ENCODE measurements at regions not wholly inside any gene's neighbourhood (a gene's known extent, or its start where the extent isn't known, plus 50 kb on each side); places are given as distances from the start of the nearest gene placed in this dataset.

DNA sequence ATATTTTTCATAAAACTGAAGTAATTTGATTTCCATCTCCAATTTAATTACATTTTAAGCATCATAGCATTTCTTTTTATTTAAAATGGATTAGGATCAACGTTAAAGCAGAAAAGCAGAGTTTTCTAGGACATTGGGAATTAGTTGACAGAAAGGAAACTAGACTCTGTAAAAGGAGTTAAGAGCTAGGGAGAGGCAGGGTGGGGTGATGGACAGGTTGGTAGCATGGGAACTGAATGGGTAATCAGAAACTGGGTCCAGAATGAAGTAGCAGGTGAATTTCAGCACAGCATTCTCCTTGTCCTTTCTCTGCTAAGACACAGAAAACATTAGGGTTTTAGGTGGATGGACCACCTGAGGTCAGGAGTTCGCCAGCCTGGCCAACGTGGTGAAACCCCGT is 97.6 kb downstream of the ANAPC4 start:
- no TSS peak for BruUV-seq (replicated peaks)
- Mint-ChIP-seq H3K36me3 (ENCODE audit: insufficient read depth, unreplicated experiment) (no peaks in the 10 kb centered on the region), H3K4me1 (ENCODE audit: insufficient read depth, unreplicated experiment) (no peaks in the 10 kb centered on the region), H3K27me3 (ENCODE audit: insufficient read depth, unreplicated experiment) (no peaks in the 10 kb centered on the region), H3K4me3 (ENCODE audit: unreplicated experiment) (no peak overlapping the region), H3K27ac (ENCODE audit: low read depth, unreplicated experiment) (no peak overlapping the region), H3K9me3 (ENCODE audit: unreplicated experiment) (no peaks in the 10 kb centered on the region)
- DNase-seq (ENCODE audit: unreplicated experiment), result no peak
- CTCF ChIA-PET, result no interaction called here
- intact Hi-C loops (cut with micrococcal nuclease), result no loop called here
- TF ChIP-seq, protein P1, sequence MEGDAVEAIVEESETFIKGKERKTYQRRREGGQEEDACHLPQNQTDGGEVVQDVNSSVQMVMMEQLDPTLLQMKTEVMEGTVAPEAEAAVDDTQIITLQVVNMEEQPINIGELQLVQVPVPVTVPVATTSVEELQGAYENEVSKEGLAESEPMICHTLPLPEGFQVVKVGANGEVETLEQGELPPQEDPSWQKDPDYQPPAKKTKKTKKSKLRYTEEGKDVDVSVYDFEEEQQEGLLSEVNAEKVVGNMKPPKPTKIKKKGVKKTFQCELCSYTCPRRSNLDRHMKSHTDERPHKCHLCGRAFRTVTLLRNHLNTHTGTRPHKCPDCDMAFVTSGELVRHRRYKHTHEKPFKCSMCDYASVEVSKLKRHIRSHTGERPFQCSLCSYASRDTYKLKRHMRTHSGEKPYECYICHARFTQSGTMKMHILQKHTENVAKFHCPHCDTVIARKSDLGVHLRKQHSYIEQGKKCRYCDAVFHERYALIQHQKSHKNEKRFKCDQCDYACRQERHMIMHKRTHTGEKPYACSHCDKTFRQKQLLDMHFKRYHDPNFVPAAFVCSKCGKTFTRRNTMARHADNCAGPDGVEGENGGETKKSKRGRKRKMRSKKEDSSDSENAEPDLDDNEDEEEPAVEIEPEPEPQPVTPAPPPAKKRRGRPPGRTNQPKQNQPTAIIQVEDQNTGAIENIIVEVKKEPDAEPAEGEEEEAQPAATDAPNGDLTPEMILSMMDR (IDR thresholded peaks at IDR 0.05; ENCODE audit: unreplicated experiment), result no peak
- POLR2A ChIA-PET, result interaction anchor here (0.8 kb wide), 1 partner anchor 10 kb away, joined by 3 read pairs; no protein-coding TSS in a partner anchor

DNA sequence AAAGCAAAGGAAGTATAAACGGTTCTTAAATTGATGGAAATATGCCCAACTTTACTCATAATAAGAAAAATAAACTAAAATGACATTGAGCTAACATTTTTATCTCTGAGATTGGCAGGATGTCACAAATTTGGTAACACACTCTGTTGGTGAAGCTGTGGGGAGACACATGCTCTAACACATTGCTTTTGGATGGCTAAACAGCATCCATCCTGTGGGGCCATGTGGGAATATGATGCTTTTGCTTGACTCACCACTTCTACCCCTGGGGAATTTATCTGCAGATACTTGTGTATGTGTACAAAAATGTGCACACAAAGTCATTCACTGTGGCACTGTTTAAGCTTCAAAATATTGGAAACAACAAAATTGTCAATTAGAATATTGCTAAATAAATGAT is 100.2 kb downstream of the ANAPC4 start:
- intact Hi-C loops (cut with micrococcal nuclease), result no loop called here
- no peaks in the 10 kb centered on the region for H3K4me1 Mint-ChIP-seq (ENCODE audit: insufficient read depth, unreplicated experiment)
- no peak for DNase-seq (ENCODE audit: unreplicated experiment)
- no peaks in the 10 kb centered on the region for H3K9me3 Mint-ChIP-seq (ENCODE audit: unreplicated experiment)
- no peaks in the 10 kb centered on the region for H3K36me3 Mint-ChIP-seq (ENCODE audit: insufficient read depth, unreplicated experiment)
- ChIA-PET POLR2A (interaction anchor here (0.7 kb wide), 1 partner anchor 582 kb away, joined by 3 read pairs; no protein-coding TSS in a partner anchor), CTCF (no interaction called here)
- no TSS peak for BruUV-seq (replicated peaks)
- TF ChIP-seq, protein P1 (IDR thresholded peaks at IDR 0.05; ENCODE audit: unreplicated experiment), result no peak
- H3K4me3 Mint-ChIP-seq (ENCODE audit: unreplicated experiment), result no peak overlapping the region
- H3K27me3 Mint-ChIP-seq (ENCODE audit: insufficient read depth, unreplicated experiment), result no peaks in the 10 kb centered on the region
- H3K27ac Mint-ChIP-seq (ENCODE audit: low read depth, unreplicated experiment), result no peak overlapping the region

- CTCF ChIA-PET, result interaction anchor here (1.2 kb wide), 1 partner anchor 286 kb away, joined by 4 read pairs; no protein-coding TSS in a partner anchor
- intact Hi-C loops (cut with micrococcal nuclease), result no loop called here
- no TSS peak for BruUV-seq (replicated peaks)
- H3K9me3 Mint-ChIP-seq (ENCODE audit: unreplicated experiment), result no peaks in the 10 kb centered on the region
- POLR2A ChIA-PET, result no interaction called here
- H3K4me3 Mint-ChIP-seq (ENCODE audit: unreplicated experiment), result no peak overlapping the region
- no peak for DNase-seq (ENCODE audit: unreplicated experiment)
- H3K36me3 Mint-ChIP-seq (ENCODE audit: insufficient read depth, unreplicated experiment), result no peaks in the 10 kb centered on the region
- no peak overlapping the region for H3K27ac Mint-ChIP-seq (ENCODE audit: low read depth, unreplicated experiment)
- no peaks in the 10 kb centered on the region for H3K27me3 Mint-ChIP-seq (ENCODE audit: insufficient read depth, unreplicated experiment)
- TF ChIP-seq, protein P1 (IDR thresholded peaks at IDR 0.05; ENCODE audit: unreplicated experiment), result no peak
- H3K4me1 Mint-ChIP-seq (ENCODE audit: insufficient read depth, unreplicated experiment), result no peaks in the 10 kb centered on the region
Observed at GRCh38 chr4:25481648-25482047, 104.6 kb downstream of the ANAPC4 start.

DNA sequence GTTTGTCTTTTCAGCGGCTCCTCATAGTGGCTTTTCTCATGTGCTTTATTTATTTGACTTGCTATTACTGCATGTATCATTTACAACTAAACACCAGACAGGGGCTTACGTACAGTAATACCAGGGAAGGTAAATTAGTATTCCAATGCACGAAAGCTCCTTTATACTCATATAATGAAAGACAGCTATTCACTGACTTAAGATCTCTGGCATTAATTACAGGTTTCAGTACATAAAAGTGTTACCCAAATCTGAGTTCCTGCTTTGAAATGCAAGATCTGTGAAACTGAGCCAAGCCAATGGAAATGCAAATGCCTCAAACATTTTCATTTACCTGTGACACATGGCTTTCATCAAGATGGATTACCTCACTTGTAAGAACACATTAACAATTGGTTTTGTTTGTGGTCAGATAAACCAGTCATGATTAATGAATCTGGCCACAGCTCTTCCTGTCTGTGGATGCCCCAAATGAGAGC is 107.2 kb downstream of the ANAPC4 start:
- no peaks in the 10 kb centered on the region for H3K27me3 Mint-ChIP-seq (ENCODE audit: insufficient read depth, unreplicated experiment)
- TF ChIP-seq, protein P1 (IDR thresholded peaks at IDR 0.05; ENCODE audit: unreplicated experiment), result no peak
- H3K27ac Mint-ChIP-seq (ENCODE audit: low read depth, unreplicated experiment), result no peak overlapping the region
- POLR2A ChIA-PET, result no interaction called here
- BruUV-seq (replicated peaks), result no TSS peak
- no peaks in the 10 kb centered on the region for H3K9me3 Mint-ChIP-seq (ENCODE audit: unreplicated experiment)
- CTCF ChIA-PET, result interaction anchor here (0.6 to 0.8 kb wide), 3 partner anchors 12 to 50 kb away, joined by 3 read pairs; no protein-coding TSS in a partner anchor
- DNase-seq (ENCODE audit: unreplicated experiment), result peak; percentile 33
- H3K36me3 Mint-ChIP-seq (ENCODE audit: insufficient read depth, unreplicated experiment), result no peaks in the 10 kb centered on the region
- intact Hi-C loops (cut with micrococcal nuclease), result no loop called here
- no peaks in the 10 kb centered on the region for H3K4me1 Mint-ChIP-seq (ENCODE audit: insufficient read depth, unreplicated experiment)
- H3K4me3 Mint-ChIP-seq (ENCODE audit: unreplicated experiment), result no peak overlapping the region
